22Rv1 (cell line): ENCODE measurements at regions not wholly inside any gene's neighbourhood (a gene's known extent, or its start where the extent isn't known, plus 50 kb on each side); places are given as distances from the start of the nearest gene placed in this dataset.

Experiments used
- H3K27ac ChIP-seq: fragments of 450-650 bp; 2 replicates; pipeline ENCODE4 v1.5.1; 2017
- ZFX ChIP-seq: fragments of 450-650 bp; IDR thresholded peaks from 2 replicates; pipeline ENCODE4 v1.6.1; 2017; ENCODE audit warnings: antibody characterized with exemption, borderline replicate concordance
- TF ChIP-seq, protein P1 (sequence below): fragments of 450-650 bp; IDR thresholded peaks from 2 replicates; pipeline ENCODE4 v1.5.1; 2017; ENCODE audit warnings: mild to moderate bottlenecking

DNA sequence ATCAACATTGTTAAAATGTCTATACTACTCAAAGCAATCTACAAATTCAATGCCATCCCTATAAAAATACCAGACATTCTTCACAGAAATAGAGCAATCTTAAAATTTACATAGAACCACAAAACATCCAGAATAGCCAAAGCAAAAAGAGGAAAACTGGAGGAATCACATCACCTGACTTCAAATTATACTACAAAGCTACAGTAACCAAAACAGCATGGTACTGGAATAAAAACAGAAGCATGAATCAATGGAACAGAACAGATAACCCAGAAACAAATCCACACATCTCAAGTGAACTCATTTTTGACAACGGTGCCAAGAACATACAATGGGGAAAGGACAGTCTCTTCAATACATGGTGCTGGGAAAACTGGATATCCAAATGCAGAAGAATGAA lies 87.3 kb upstream of the EGFR start:
- H3K27ac ChIP-seq, result no peak overlapping the region
- TF ChIP-seq ZFX, result no peak
- TF ChIP-seq, protein P1, sequence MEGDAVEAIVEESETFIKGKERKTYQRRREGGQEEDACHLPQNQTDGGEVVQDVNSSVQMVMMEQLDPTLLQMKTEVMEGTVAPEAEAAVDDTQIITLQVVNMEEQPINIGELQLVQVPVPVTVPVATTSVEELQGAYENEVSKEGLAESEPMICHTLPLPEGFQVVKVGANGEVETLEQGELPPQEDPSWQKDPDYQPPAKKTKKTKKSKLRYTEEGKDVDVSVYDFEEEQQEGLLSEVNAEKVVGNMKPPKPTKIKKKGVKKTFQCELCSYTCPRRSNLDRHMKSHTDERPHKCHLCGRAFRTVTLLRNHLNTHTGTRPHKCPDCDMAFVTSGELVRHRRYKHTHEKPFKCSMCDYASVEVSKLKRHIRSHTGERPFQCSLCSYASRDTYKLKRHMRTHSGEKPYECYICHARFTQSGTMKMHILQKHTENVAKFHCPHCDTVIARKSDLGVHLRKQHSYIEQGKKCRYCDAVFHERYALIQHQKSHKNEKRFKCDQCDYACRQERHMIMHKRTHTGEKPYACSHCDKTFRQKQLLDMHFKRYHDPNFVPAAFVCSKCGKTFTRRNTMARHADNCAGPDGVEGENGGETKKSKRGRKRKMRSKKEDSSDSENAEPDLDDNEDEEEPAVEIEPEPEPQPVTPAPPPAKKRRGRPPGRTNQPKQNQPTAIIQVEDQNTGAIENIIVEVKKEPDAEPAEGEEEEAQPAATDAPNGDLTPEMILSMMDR, result no peak

DNA sequence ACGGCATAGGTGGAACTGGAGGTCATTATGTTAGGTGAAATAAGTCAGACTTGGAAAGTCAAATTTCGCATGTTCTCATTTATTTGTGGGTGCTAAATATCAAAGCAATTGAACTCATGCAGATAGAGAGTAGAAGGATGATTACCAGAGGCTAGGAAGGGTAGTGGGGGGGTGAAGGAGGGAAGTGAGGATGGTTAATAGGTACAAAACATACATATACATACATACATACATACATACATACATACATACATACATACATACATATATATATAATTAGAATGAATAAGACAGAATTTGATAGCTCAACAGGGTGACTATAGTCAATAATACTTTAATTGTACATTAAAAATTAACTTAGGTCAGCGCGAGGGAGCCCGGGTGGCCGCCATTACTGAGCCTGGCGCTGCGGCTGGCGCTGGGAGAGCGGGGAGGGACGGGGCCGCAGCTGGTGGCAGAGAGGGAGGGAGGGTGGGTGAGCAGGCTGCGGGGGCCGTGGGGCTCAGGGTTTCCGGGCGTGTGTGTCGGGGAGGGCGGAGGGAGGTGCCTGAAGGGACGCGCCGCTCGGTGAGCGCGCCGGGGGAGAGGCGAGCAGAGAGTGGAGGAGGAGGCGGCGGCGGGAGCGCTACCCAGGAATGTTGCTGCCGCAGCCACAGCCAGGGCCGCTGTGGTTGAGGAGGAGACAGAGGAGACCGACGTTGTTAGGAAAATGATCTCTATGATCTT lies 85.8 kb upstream of the EGFR start:
- TF ChIP-seq, protein P1, result no peak
- TF ChIP-seq ZFX, result no peak
- H3K27ac ChIP-seq, result peak overlapping the region; percentile 57

DNA sequence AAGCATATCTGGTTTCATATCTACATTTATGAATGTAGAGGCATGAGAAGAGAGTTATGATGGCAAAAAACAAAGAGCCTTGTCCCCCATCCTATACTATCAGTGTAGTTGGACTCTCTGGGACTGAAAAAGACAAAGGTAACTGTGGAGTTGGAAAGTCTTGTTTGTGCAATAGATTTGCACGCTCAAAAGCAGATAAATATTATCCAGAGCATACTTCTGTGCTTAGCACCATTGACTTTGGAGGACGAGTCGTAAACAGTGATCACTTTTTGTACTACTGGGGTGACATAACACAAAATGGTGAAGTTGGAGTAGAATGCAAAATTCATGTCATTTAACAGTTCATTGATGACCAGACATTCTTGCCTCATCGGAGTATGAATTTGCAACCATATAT lies 85.2 kb upstream of the EGFR start:
- H3K27ac ChIP-seq, result peak overlapping the region; percentile 57
- TF ChIP-seq, protein P1, result no peak
- TF ChIP-seq ZFX, result no peak

DNA sequence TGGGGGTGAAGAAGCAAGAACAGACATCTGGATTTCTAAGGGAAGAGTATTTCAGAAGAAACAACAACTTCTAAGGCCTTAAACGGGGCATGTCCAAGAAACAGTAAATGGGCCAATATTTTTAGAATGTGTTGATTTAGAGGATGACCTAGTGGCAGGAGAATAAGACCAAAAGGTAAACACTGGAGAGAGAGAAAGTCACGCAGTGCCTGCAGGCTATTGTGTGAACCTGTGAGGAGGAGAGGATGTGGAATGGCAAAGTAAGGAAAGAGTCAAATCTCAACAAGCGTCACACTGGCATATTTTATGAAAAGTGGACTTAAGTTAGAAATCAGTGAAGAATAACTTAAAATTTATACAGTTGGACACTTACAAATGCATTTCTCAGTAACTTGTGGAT lies 78.1 kb upstream of the EGFR start:
- TF ChIP-seq ZFX, result no peak
- TF ChIP-seq, protein P1, result no peak
- no peak overlapping the region for H3K27ac ChIP-seq

DNA sequence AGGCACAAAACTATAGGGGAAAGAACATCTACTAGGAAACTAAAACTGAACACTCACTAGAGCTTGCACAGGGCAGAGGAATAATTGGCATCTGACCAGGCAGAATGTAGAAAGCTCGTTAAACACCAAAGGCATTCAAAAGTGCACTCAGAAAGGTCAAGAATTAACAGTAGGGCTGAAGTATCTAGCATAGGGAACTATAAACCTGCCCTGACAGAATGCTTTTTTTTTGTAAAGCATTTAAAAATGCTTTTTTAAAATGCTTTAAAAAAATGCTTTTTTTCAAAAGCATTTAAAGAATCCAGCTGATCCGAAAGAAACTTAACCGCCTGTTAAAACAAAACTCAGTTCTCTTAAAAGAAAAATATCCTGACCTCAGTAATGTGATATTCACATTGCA lies 74.6 kb upstream of the EGFR start:
- no peak for TF ChIP-seq ZFX
- TF ChIP-seq, protein P1, result no peak
- H3K27ac ChIP-seq, result no peak overlapping the region

DNA sequence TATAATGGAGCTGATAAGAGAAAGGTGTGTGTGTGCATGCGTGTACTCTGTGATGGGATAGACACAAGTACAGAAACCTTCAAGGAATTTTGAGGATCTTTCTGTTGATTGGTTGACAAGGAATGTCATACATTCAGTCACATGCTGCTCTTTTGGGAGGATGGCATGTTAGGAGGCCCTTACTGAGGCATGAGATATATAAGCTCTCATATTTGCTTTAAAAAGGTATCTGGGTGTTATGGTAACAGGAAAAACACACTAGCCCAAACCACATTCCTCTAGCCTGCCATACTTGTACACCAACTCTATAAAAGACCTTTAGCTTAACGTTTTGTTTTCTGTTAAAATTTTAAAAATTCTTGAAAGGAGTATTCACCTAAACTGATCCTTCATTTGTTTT lies 72.5 kb upstream of the EGFR start:
- TF ChIP-seq ZFX, result no peak
- TF ChIP-seq, protein P1, result no peak
- H3K27ac ChIP-seq, result no peak overlapping the region

DNA sequence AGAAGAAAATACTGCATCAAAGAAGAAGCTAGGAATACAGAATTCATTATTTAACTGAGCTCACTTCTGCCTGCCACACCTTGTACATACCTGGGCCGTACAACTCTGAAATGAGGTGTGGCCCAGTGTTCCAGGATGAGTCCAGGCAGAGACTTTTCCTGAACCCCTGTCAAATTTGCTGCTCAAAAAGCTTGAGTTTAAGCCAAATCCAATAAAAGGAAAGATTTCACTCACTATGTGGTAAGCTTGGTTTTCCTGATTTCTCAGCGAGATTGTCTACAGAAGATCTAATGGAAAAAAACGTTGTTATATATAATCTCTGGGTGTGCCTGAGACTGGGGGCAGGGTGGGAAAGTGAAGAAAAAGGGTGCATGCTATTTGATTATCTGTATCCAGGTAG lies 72.1 kb upstream of the EGFR start:
- H3K27ac ChIP-seq, result no peak overlapping the region
- no peak for TF ChIP-seq ZFX
- TF ChIP-seq, protein P1, result no peak
